Activated CD8-positive, alpha-beta T cell treated with anti-CD3 and anti-CD28 coated beads for 36 hours (primary cell): ENCODE measurements at regions not wholly inside any gene's neighbourhood (a gene's known extent, or its start where the extent isn't known, plus 50 kb on each side); places are given as distances from the start of the nearest gene placed in this dataset.

Experiments
- ATAC-seq: fragments of 200-7000 bp; cut with Tn5 transposase; one replicate; pipeline ENCODE4 v1.10.0; 2021; ENCODE audit warnings: mild to moderate bottlenecking, moderate library complexity
- CTCF ChIA-PET: fragments of 350-600 bp; sonication (Branson Sonifier 250); formaldehyde crosslinking; loops from one replicate; lab custom pipeline; 2021; ENCODE audit warnings: antibody characterized with exemption; lab: Charles Lee
- POLR2A ChIA-PET: fragments of 350-600 bp; sonication (Branson Sonifier 250); formaldehyde crosslinking; loops from one replicate; lab custom pipeline; 2021; ENCODE audit warnings: antibody characterized with exemption; lab: Charles Lee
- DNase-seq: peaks from one replicate; pipeline ENCODE4 v3.0.0-alpha.2; 2020
- H3K27ac Mint-ChIP-seq: one replicate; pipeline ENCODE4 v1.8.0; 2021; ENCODE audit warnings: mild to moderate bottlenecking, mixed read lengths
- H3K27me3 Mint-ChIP-seq: one replicate; pipeline ENCODE4 v1.8.0; 2021; ENCODE audit warnings: mixed read lengths
- H3K36me3 Mint-ChIP-seq: one replicate; pipeline ENCODE4 v1.8.0; 2021; ENCODE audit warnings: low read depth, mixed read lengths
- H3K4me1 Mint-ChIP-seq: one replicate; pipeline ENCODE4 v1.8.0; 2021; ENCODE audit warnings: low read depth, mixed read lengths
- H3K4me3 Mint-ChIP-seq: one replicate; pipeline ENCODE4 v1.8.0; 2021; ENCODE audit warnings: mild to moderate bottlenecking, moderate library complexity, mixed read lengths
- H3K9me3 Mint-ChIP-seq: one replicate; pipeline ENCODE4 v1.8.0; 2021; ENCODE audit warnings: mixed read lengths
- intact Hi-C: fragments of 100-400 bp; cut with micrococcal nuclease; formaldehyde crosslinking; loops from one replicate; pipeline ENCODE4 v1.10.0; 2022
- TF ChIP-seq, protein P1 (sequence below): fragments of 200-600 bp; IDR thresholded peaks from one replicate; pipeline ENCODE4 v1.8.0; 2022; ENCODE audit warnings: antibody characterized with exemption, mild to moderate bottlenecking

DNA sequence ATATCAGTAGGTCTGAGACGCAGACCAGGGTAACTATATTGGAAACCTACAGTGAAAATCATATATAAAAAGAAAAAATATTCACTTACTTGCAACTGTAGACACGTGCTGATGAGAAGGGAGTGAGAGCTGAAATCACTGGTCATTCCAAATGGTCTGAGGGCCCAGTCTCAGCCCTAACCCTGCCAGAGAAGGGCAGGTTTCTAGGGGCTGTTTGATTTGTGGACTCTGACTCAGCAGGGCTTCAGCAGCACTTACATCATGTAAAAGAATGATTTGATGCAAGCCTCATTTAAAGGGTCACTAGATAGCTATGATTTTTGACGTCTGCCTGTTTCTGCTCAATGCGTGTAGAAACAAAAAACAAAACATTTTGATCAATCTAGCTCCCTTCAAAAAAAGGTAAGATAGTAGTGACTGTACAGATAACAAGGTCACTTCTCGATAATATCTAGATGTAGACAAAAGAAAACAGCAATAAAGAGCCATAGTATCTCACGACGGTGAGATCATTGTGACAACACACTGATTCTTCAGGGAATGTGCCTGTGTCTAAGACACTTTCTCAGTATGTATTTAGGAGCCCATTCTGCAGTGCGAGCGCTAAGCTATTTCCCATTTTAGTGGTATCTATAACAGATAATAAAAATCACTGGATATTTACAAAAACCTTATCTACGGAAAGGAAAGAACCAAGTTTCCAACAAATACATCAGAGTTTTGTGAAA, 307.2 kb downstream of the HIVEP2 start:
- Mint-ChIP-seq H3K4me1 (peaks cover 2% of the 10 kb centered on the region), H3K9me3 (no peaks in the 10 kb centered on the region), H3K4me3 (no peak overlapping the region), H3K27ac (no peak overlapping the region), H3K27me3 (no peaks in the 10 kb centered on the region), H3K36me3 (no peaks in the 10 kb centered on the region)
- ChIA-PET POLR2A (interaction anchor here (1.1 kb wide), 1 partner anchor 16 kb away, joined by 3 read pairs; no protein-coding TSS in a partner anchor), CTCF (no interaction called here)
- ATAC-seq (no peak), DNase-seq (no peak)
- TF ChIP-seq, protein P1, sequence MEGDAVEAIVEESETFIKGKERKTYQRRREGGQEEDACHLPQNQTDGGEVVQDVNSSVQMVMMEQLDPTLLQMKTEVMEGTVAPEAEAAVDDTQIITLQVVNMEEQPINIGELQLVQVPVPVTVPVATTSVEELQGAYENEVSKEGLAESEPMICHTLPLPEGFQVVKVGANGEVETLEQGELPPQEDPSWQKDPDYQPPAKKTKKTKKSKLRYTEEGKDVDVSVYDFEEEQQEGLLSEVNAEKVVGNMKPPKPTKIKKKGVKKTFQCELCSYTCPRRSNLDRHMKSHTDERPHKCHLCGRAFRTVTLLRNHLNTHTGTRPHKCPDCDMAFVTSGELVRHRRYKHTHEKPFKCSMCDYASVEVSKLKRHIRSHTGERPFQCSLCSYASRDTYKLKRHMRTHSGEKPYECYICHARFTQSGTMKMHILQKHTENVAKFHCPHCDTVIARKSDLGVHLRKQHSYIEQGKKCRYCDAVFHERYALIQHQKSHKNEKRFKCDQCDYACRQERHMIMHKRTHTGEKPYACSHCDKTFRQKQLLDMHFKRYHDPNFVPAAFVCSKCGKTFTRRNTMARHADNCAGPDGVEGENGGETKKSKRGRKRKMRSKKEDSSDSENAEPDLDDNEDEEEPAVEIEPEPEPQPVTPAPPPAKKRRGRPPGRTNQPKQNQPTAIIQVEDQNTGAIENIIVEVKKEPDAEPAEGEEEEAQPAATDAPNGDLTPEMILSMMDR: no peak
- intact Hi-C loops: no loop called here

DNA sequence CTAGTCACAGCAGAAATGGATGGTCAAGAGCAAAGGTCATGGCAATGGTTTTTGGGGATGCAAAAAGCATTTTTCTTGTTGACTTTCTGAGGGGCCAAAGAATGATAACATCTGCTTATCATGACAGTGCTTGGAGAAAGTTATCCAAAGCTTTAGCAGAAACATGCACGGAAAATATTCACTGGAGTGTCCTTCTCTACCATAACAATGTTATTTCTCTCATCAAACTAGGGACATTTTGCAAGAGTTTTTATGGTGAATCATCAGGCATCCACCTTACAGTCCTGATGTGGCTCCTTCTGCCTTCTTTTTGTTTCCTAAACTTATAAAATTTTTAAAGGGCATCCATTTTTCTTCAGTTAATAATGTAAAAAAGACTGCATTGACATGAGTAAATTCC, 302.3 kb downstream of the HIVEP2 start:
- POLR2A ChIA-PET: no interaction called here
- Mint-ChIP-seq H3K9me3 (no peaks in the 10 kb centered on the region), H3K4me3 (no peak overlapping the region), H3K27me3 (peaks cover under 1% of the 10 kb centered on the region), H3K36me3 (no peaks in the 10 kb centered on the region), H3K4me1 (no peaks in the 10 kb centered on the region), H3K27ac (no peak overlapping the region)
- CTCF ChIA-PET: interaction anchor here (1.4 kb wide), 1 partner anchor 12 kb away, joined by 4 read pairs; no protein-coding TSS in a partner anchor
- ATAC-seq: no peak
- intact Hi-C loops: no loop called here
- TF ChIP-seq, protein P1: no peak
- no peak for DNase-seq

- no peak for DNase-seq
- no peak overlapping the region for H3K27ac Mint-ChIP-seq
- no peaks in the 10 kb centered on the region for H3K36me3 Mint-ChIP-seq
- H3K4me3 Mint-ChIP-seq: no peak overlapping the region
- H3K27me3 Mint-ChIP-seq: peaks cover 2% of the 10 kb centered on the region
- no peaks in the 10 kb centered on the region for H3K9me3 Mint-ChIP-seq
- ChIA-PET CTCF (no interaction called here), POLR2A (no interaction called here)
- TF ChIP-seq, protein P1: no peak
- H3K4me1 Mint-ChIP-seq: no peaks in the 10 kb centered on the region
- ATAC-seq: no peak
- intact Hi-C loops: no loop called here
Observed at GRCh38 chr6:142644866-142645265, 300.1 kb downstream of the HIVEP2 start.

GRCh38 chr6:142645663-142646062, 299.3 kb downstream of the HIVEP2 start:
- H3K9me3 Mint-ChIP-seq: no peaks in the 10 kb centered on the region
- ChIA-PET POLR2A (no interaction called here), CTCF (no interaction called here)
- intact Hi-C loops: no loop called here
- ATAC-seq (no peak), DNase-seq (no peak)
- no peak overlapping the region for H3K27ac Mint-ChIP-seq
- no peaks in the 10 kb centered on the region for H3K4me1 Mint-ChIP-seq
- TF ChIP-seq, protein P1: no peak
- no peaks in the 10 kb centered on the region for H3K36me3 Mint-ChIP-seq
- no peak overlapping the region for H3K4me3 Mint-ChIP-seq
- peaks cover 2% of the 10 kb centered on the region for H3K27me3 Mint-ChIP-seq

GRCh38 chr6:142647449-142648035, 297.4 kb downstream of the HIVEP2 start:
- Mint-ChIP-seq H3K27ac (no peak overlapping the region), H3K4me1 (no peaks in the 10 kb centered on the region), H3K27me3 (peaks cover 2% of the 10 kb centered on the region), H3K9me3 (no peaks in the 10 kb centered on the region), H3K36me3 (no peaks in the 10 kb centered on the region), H3K4me3 (no peak overlapping the region)
- no peak for ATAC-seq
- intact Hi-C loops: no loop called here
- TF ChIP-seq, protein P1: no peak
- no peak for DNase-seq
- CTCF ChIA-PET: interaction anchor here (1.4 to 1.7 kb wide), 2 partner anchors 45 to 81 kb away, joined by 5 to 7 read pairs; no protein-coding TSS in a partner anchor
- POLR2A ChIA-PET: no interaction called here
